H1 (cell line): ENCODE measurements at regions not wholly inside any gene's neighbourhood (a gene's known extent, or its start where the extent isn't known, plus 50 kb on each side); places are given as distances from the start of the nearest gene placed in this dataset.

Experiments used
- POLR2A ChIP-seq, 2 experiments: IDR thresholded peaks; 1 replicate in 1 of 2; 2 replicates in 1 of 2; pipeline ENCODE4 v1.6.1; 2011; ENCODE audit warnings: low read depth in 2 of 2, low read length in 2 of 2, mild to moderate bottlenecking in 2 of 2; ENCODE audit errors: control extremely low read depth in 1 of 2
- POLR2AphosphoS5 ChIP-seq: IDR thresholded peaks from 2 replicates; pipeline ENCODE4 v1.6.1; 2011; ENCODE audit warnings: low read depth, low read length
- SP4 ChIP-seq: IDR thresholded peaks from 2 replicates; pipeline ENCODE4 v1.6.1; 2012; ENCODE audit warnings: low read length, inconsistent platforms
- ZNF274 ChIP-seq: IDR thresholded peaks from 2 replicates; pipeline ENCODE4 v1.7.0; 2012; ENCODE audit warnings: low read length, borderline replicate concordance; ENCODE audit errors: extremely low read depth
- TF ChIP-seq, protein P1 (sequence below), 3 experiments: IDR thresholded peaks; 1 replicate in 2 of 3; 2 replicates in 1 of 3; pipeline versions ENCODE4 v1.5.1 to v1.6.1; 2011; ENCODE audit warnings: low read length in 3 of 3, mild to moderate bottlenecking in 3 of 3, inconsistent platforms in 2 of 3, low read depth in 1 of 3, moderate library complexity in 1 of 3; ENCODE audit not compliant: insufficient read depth in 1 of 3; ENCODE audit errors: control extremely low read depth in 1 of 3
- TF ChIP-seq, protein P2 (sequence below): IDR thresholded peaks from 2 replicates; pipeline ENCODE4 v1.6.1; 2012; ENCODE audit warnings: low read length, inconsistent platforms

DNA sequence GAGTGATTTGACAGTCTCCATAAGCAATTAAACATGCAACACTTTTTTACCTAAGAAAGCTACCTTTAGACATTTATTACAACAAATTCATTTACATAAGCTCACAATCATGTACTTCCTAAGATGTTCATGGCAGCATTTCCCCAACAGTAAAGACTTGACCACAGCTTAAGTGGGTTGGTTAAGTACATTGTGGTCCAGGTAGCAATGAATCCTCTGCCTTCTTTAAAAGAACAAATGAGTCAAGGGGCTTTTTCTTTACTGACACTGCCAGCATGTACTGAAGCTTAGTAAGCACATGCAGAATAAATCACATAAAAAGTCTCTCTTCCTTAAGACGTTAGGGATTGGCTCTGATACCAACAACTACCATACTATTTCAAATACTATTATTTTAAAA is 183.7 kb upstream of the USP9Y start:
- TF ChIP-seq SP4, result no peak
- TF ChIP-seq POLR2AphosphoS5, result no peak
- TF ChIP-seq ZNF274, result no peak
- TF ChIP-seq, protein P1, sequence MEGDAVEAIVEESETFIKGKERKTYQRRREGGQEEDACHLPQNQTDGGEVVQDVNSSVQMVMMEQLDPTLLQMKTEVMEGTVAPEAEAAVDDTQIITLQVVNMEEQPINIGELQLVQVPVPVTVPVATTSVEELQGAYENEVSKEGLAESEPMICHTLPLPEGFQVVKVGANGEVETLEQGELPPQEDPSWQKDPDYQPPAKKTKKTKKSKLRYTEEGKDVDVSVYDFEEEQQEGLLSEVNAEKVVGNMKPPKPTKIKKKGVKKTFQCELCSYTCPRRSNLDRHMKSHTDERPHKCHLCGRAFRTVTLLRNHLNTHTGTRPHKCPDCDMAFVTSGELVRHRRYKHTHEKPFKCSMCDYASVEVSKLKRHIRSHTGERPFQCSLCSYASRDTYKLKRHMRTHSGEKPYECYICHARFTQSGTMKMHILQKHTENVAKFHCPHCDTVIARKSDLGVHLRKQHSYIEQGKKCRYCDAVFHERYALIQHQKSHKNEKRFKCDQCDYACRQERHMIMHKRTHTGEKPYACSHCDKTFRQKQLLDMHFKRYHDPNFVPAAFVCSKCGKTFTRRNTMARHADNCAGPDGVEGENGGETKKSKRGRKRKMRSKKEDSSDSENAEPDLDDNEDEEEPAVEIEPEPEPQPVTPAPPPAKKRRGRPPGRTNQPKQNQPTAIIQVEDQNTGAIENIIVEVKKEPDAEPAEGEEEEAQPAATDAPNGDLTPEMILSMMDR (IDR thresholded peaks at IDR 0.05; ENCODE audit: control extremely low read depth in 1 of 3, insufficient read depth in 1 of 3, low read depth in 1 of 3, low read length in 3 of 3), result no peak
- TF ChIP-seq, protein P2, sequence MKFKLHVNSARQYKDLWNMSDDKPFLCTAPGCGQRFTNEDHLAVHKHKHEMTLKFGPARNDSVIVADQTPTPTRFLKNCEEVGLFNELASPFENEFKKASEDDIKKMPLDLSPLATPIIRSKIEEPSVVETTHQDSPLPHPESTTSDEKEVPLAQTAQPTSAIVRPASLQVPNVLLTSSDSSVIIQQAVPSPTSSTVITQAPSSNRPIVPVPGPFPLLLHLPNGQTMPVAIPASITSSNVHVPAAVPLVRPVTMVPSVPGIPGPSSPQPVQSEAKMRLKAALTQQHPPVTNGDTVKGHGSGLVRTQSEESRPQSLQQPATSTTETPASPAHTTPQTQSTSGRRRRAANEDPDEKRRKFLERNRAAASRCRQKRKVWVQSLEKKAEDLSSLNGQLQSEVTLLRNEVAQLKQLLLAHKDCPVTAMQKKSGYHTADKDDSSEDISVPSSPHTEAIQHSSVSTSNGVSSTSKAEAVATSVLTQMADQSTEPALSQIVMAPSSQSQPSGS, result no peak
- TF ChIP-seq POLR2A (IDR thresholded peaks at IDR 0.05; ENCODE audit: control extremely low read depth in 1 of 2, low read depth in 2 of 2, low read length in 2 of 2), result no peak
